ENCODE measurements at regions not wholly inside any gene's neighbourhood (a gene's known extent, or its start where the extent isn't known, plus 50 kb on each side); places are given as distances from the start of the nearest gene placed in this dataset.

- TF ChIP-seq CTCF (IDR thresholded peaks at IDR 0.05), result no peak
- TF ChIP-seq POLR2AphosphoS5 (IDR thresholded peaks at IDR 0.05), result no peak
Measured at GRCh38 chr14:98385851-98386250, 886.1 kb downstream of the BCL11B start.

Measured in prostate gland (tissue), 2 donors.